GM18873 (cell line): ENCODE measurements at regions not wholly inside any gene's neighbourhood (a gene's known extent, or its start where the extent isn't known, plus 50 kb on each side); places are given as distances from the start of the nearest gene placed in this dataset.
A peak's percentile ranks its signal among the peaks of the same experiment; 100 is the strongest.
"Not testable (repeated sequence)": the region's sequence is repeated elsewhere in the genome, so short reads cannot be mapped to it uniquely, and the experiment has no call there.

ENCODE experiments used
- ATAC-seq: cut with Tn5 transposase; IDR thresholded peaks from one replicate; pipeline ENCODE4 v1.9.1; 2021; ENCODE audit warnings: mild to moderate bottlenecking, moderate library complexity, moderate number of reproducible peaks; ENCODE audit not compliant: unreplicated experiment, low FRiP score

DNA sequence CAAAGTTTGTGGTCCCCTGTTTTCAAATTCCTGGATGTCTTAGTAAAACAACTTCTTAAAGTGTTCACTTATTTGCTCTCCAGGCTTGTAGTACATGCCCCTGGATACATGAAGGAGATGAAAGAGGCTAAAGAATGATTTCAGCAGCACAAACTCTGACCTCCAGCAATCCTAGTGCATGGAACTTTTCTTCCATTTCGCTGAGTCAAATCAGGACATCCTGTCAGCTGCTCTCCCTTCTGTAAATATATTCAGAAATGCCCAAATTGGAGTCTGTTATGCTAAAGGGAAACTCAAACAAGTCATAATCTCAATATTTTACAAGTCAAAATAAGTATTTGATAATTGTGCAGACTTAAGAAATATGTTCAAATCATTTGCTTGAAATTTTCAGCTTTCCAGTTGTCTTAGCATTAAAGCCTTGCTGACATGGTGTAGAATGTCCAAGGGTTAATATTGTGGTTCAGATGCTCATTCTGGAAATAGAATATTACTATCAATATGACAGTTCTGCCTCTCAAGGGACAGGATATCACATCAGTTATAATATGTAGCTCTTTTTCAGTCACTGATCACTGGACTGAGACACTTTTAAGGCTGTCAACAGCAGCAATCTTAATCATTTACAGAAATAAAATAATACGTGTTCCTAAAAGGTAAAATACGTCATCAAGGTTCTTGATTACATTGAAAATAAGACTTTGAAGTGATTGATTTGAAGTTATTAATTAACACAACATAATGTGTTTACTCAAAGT, 1157.3 kb downstream of the PLA2G4A start:
- peak; percentile 70 for ATAC-seq

DNA sequence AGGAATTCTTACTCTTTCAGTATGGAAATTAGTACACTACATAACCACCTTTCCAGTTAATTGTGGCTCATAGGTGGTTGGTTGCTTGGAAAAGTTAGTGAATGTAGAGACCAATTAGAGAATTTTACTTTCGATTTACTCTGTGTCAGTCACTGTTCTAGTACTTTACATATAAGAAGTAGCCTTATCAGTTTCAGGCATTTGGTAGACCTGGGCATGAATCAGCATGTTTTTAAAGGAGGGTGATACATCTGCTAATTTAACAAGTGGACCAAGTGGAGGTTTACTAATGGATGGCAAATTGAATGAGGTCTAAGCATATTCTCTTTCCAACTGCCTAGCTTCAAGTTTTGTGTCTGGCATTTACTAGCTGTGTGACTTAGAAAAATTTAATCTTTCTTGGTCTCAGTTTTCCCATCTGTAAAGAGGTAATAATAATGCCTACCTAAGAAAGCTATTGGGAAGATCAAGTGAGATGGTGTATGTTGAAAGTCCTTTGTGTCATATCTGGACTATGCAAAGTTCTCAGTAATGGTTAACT, 1158.6 kb downstream of the PLA2G4A start:
- no peak for ATAC-seq

- no peak for ATAC-seq
These were observed 1163.2 kb downstream of the PLA2G4A start for GRCh38 chr1:187991944-187992343.

- ATAC-seq, result no peak
These were observed 1168.0 kb downstream of the PLA2G4A start for GRCh38 chr1:187996780-187997179.

DNA sequence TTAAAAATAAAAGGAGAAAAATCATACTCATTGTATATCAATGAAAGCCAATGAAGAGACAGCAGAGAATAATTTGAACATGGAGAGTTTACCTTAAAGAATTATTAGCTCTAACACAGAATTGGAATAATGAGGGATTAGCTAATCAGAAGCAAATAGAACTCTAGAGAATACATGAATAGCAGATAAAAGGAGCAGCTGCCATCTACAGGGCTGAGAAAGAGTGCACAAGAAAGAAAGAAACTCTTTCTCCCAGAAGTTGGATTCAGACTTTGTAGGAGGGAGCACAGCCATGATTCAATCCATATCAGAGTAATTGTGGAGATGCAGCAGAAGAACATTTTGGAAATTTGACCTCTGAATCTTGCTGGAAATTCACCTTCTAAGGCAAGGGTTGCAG, 1171.2 kb downstream of the PLA2G4A start:
- ATAC-seq, result no peak

DNA sequence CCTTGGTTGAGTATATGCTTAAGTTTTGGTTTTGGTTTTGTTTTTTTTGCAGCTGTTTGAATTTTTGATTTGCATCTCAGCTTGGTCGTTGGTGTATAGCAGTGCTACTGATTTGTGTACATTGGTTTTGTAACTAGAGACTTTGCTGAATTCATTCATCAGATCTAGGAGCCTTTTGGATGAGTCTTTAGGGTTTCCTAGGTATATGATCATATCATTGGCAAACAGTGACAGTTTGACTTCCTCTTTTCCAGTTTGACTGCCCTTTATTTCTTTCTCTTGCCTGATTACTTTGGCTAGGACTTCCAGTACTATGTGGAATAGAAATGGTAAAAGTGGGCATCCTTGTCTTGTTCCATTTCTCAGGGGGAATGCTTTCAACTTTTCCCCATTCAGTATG, 1174.9 kb downstream of the PLA2G4A start:
- ATAC-seq, result not testable (repeated sequence)

DNA sequence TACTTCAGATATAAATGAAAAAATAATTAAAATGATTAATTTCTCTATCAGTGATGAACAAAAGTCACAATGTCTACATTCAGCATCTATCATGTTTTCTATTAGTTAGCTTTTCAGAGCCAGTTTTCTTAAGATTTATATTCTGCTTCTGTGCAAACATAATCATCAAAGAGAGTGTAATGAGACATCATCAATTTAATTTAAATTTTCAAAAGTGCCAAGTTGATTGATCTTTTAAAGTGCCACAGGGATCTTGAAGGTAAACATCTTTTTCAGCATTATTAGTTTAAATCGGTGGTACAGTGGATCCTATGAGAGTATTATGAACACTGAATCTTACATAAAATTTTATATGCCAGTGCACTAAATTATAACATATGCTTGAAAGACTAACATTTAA, 1176.1 kb downstream of the PLA2G4A start:
- ATAC-seq, result no peak

- no peak for ATAC-seq
These were observed 1177.6 kb downstream of the PLA2G4A start for GRCh38 chr1:188006354-188006753.

- ATAC-seq, result not testable (repeated sequence)
These were observed 1184.6 kb downstream of the PLA2G4A start for GRCh38 chr1:188013222-188013849.

- no peak for ATAC-seq
These were observed 1189.2 kb downstream of the PLA2G4A start for GRCh38 chr1:188017921-188018320.

DNA sequence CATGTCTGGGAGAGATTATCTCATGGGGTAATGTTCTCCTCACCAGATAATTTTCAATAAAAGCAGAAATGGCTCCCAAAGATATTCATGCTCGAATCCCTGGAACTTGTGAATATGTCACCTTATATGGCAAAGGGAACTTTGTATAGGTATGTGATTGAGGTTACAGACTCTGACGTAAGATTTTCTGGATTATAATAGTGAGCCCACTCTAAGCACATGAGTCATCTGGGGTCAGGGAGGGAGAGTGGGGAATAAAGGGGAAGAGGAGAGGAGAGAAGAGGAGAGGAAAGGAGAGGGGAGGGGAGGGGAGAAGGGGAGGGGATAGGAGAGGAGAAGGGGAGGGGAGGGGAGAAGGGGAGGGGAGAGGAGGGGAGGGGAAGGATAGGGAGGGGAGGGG, 1193.9 kb downstream of the PLA2G4A start:
- ATAC-seq, result no peak

DNA sequence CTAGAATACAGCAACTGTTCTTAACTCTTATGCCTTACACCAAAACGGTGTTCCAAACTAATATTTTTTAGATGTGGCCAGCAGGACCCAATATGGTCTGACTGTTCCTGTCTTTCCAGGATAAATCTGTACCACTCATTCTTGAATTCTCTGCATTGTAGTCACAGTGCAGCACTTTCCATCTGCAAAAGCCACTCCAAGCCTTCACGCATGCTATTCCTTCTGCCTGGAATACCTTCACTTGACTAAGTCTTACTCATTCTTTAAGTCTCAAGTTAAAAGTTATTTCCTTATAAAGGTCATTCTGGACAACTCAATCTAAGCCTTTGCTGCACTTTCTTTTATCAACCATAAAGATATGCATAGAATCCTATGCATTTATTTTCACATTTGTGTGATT, 1194.5 kb downstream of the PLA2G4A start:
- ATAC-seq, result no peak

GRCh38 chr1:188027613-188028012, 1198.9 kb downstream of the PLA2G4A start:
- peak; percentile 85 for ATAC-seq

- ATAC-seq, result not testable (repeated sequence)
These were observed 1208.8 kb downstream of the PLA2G4A start for GRCh38 chr1:188037572-188037971.

DNA sequence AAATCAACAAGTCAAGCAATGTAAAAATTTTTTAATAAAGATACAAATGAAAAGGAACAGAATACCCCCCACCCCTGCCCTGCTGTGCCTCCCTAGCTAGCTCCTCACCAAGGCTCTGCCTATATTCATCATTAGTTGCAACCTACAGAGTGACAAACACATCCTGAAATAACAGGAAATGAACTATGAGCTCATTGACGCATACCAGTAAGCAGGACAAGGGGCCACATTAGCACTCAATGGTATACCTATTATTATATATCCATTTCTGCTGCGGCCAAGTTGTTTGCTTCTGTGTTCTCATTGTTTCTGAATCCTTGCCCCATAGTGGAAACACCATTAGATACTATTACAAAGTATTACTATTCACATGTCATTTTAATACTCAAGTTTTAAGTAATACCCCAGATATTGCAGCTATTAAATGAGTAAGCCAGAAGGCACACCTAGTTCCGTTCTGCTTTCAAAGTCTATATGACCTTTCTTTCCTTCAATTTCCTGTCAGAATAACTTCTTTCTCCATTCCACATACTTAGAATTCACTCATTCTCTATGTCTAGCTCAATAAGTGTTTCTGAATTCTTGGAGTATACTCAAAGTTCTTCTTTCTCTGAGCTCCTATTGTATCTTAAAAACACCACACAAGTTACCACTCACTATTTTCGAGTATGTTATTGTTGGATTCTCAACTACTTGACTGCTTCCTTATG, 1214.9 kb downstream of the PLA2G4A start:
- no peak for ATAC-seq

- ATAC-seq, result no peak
These were observed 1221.5 kb downstream of the PLA2G4A start for GRCh38 chr1:188050250-188050649.

- no peak for ATAC-seq
These were observed 1227.3 kb downstream of the PLA2G4A start for GRCh38 chr1:188056011-188056410.

GRCh38 chr1:188058801-188059200, 1230.1 kb downstream of the PLA2G4A start:
- no peak for ATAC-seq

DNA sequence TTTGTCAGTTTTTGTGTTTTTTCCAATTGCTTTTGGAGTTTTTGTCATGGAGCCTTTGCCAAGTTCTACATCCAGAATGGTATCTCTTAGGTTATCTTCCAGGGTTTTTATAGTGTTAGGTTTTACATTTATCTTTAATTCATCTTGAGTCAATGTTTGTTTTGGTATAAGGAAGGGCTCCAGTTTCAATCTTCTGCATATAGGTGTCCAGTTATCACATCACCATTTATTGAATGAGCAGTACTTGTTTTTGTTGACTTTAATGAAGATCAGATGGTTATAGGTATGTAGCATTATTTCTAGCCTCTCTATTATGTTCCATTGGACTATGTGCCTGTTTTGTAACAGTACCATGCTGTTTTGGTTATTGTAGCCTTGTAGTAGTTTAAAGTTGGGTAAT, 1233.1 kb downstream of the PLA2G4A start:
- ATAC-seq, result no peak

DNA sequence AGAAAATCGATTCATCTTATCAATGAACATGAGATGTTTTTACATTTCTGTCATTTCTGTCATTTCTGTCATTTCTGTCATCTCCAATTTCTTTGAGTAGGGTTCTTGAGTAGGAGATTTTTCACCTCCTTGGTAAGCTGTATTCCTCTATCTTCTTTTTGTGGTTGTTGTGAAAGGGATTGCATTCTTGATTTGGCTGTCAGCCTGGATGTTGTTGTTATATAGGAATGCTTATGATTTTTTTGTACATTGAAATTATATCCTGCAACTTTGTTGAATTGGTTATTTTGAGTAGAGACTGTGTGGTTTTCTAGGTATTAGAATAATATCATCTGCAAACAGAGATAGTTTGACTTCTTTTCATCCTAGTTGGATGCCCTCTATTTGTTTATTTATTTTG, 1233.7 kb downstream of the PLA2G4A start:
- no peak for ATAC-seq

- no peak for ATAC-seq
These were observed 1237.2 kb downstream of the PLA2G4A start for GRCh38 chr1:188065917-188066316.
